Neural cell (in vitro differentiated cells): ENCODE measurements at regions not wholly inside any gene's neighbourhood (a gene's known extent, or its start where the extent isn't known, plus 50 kb on each side); places are given as distances from the start of the nearest gene placed in this dataset.

Source experiments
- EP300 ChIP-seq: fragments of 450-650 bp; conservative IDR thresholded peaks from 2 replicates; pipeline ENCODE4 v1.6.1; 2014; ENCODE audit warnings: antibody characterized with exemption, mild to moderate bottlenecking, moderate library complexity; ENCODE audit not compliant: poor library complexity, severe bottlenecking
- EZH2 ChIP-seq: fragments of 200-600, 300-800 bp; shearing (Covaris generic), sonication (generic); IDR thresholded peaks from 2 replicates; pipeline ENCODE4 v1.6.1; 2014; ENCODE audit warnings: antibody characterized with exemption, low read length, borderline replicate concordance, mild to moderate bottlenecking; ENCODE audit not compliant: insufficient read depth, poor library complexity, severe bottlenecking
- POLR2AphosphoS5 ChIP-seq: IDR thresholded peaks from 2 replicates; pipeline ENCODE4 v1.6.1; 2012
- RAD21 ChIP-seq: fragments of 450-650 bp; conservative IDR thresholded peaks from 2 replicates; pipeline ENCODE4 v1.6.1; 2014; ENCODE audit warnings: antibody characterized with exemption, mild to moderate bottlenecking, moderate library complexity
- TAF1 ChIP-seq: IDR thresholded peaks from 2 replicates; pipeline ENCODE4 v1.6.1; 2012; ENCODE audit warnings: low read depth
- TF ChIP-seq, protein P1 (sequence below): fragments of 450-650 bp; IDR thresholded peaks from 2 replicates; pipeline ENCODE4 v1.5.1; 2014; ENCODE audit warnings: antibody characterized with exemption, mild to moderate bottlenecking, moderate library complexity; ENCODE audit not compliant: poor library complexity, severe bottlenecking

DNA sequence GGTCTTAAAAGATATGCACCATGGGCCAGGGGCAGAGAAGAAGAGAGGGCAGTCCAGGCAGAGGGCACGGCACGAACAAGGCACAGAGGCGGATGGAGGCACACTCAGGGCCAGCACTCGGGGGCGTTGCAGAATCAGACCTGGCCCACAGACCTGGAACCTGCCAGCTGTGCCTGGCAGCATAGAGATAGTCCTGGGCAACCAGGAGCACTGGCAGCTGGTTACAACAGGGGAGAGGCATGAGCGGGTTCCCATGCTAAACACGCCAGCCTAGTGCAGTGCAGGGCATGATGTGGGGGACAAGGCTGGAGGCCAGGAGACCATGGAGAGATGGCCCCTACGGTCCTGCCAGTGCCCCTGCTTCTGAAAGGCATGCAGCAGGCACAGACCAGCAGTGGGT, 56.9 kb upstream of the RBFOX3 start:
- TF ChIP-seq, protein P1, sequence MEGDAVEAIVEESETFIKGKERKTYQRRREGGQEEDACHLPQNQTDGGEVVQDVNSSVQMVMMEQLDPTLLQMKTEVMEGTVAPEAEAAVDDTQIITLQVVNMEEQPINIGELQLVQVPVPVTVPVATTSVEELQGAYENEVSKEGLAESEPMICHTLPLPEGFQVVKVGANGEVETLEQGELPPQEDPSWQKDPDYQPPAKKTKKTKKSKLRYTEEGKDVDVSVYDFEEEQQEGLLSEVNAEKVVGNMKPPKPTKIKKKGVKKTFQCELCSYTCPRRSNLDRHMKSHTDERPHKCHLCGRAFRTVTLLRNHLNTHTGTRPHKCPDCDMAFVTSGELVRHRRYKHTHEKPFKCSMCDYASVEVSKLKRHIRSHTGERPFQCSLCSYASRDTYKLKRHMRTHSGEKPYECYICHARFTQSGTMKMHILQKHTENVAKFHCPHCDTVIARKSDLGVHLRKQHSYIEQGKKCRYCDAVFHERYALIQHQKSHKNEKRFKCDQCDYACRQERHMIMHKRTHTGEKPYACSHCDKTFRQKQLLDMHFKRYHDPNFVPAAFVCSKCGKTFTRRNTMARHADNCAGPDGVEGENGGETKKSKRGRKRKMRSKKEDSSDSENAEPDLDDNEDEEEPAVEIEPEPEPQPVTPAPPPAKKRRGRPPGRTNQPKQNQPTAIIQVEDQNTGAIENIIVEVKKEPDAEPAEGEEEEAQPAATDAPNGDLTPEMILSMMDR: no peak
- TF ChIP-seq POLR2AphosphoS5 (no peak), EZH2 (no peak), RAD21 (no peak), TAF1 (no peak), EP300 (no peak)
